ENCODE measurements at regions not wholly inside any gene's neighbourhood (a gene's known extent, or its start where the extent isn't known, plus 50 kb on each side); places are given as distances from the start of the nearest gene placed in this dataset.

DNA sequence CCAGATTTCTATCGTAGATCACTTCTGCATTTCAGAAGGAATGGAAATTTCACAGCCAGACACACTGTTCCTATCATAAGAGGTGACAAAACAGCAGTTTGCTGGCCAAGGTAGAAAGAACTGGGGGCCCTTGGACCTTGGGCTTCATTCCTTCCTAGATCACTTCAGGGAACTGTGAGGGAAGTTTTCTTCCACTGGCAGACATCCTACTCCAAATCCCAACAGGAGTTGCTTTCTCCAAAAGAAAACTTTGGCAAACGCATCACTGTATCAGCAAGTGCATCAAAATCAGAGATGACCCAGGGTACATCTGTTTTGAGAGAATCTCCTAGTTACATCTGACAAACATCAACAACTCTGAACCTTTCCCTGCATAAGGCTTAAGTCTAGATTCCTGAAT is 348.4 kb upstream of the KLHL29 start:
- Histone ChIP-seq H3K9me3 (ENCODE audit: control insufficient read depth in 1 of 2, insufficient read depth in 1 of 2, low read depth in 1 of 2, low read length in 2 of 2) (no peaks in the 10 kb centered on the region), H2AFZ (ENCODE audit: low read depth, low read length, poor library complexity, severe bottlenecking) (no peak overlapping the region), H3K27me3 (ENCODE audit: insufficient read depth, low read length) (peaks cover 3% of the 10 kb centered on the region; the same call in 1 of the 2 replicates), H3K4me2 (ENCODE audit: low read length) (no peak overlapping the region), H4K20me1 (ENCODE audit: insufficient read depth) (no peaks in the 10 kb centered on the region), H3K79me2 (ENCODE audit: insufficient read depth, low read length) (no peaks in the 10 kb centered on the region), H3K27ac (ENCODE audit: low read depth, low read length) (no peak overlapping the region), H3K4me3 (replicated peaks in 1 of 2; ENCODE audit: low read depth in 1 of 2, low read length in 2 of 2) (no peak overlapping the region), H3K4me1 (ENCODE audit: control insufficient read depth in 1 of 2, insufficient read depth in 2 of 2, low read length in 2 of 2) (no peaks in the 10 kb centered on the region), H3K9ac (ENCODE audit: low read length) (no peak overlapping the region), H3K9me2 (ENCODE audit: insufficient read depth) (no peaks in the 10 kb centered on the region), H3K36me3 (ENCODE audit: control insufficient read depth in 1 of 2, insufficient read depth in 2 of 2, low read length in 2 of 2) (no peaks in the 10 kb centered on the region)
- no peak for DNase-seq (ENCODE audit: low read depth, low spot score)
- POLR2A ChIA-PET: no interaction called here
- intact Hi-C loops (cut with micrococcal nuclease): no loop called here
- RAD21 ChIA-PET (ENCODE audit: low non-redundant PET in 1 of 2, low total read pairs in 2 of 2, uncharacterized antibody in 2 of 2, unreplicated experiment in 2 of 2): no interaction called here
- TF ChIP-seq, protein P1, sequence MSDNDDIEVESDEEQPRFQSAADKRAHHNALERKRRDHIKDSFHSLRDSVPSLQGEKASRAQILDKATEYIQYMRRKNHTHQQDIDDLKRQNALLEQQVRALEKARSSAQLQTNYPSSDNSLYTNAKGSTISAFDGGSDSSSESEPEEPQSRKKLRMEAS (IDR thresholded peaks at IDR 0.05): no peak
- CTCF ChIA-PET: no interaction called here
- no peak for ATAC-seq
- no TSS peak for BruUV-seq (replicated peaks)

DNA sequence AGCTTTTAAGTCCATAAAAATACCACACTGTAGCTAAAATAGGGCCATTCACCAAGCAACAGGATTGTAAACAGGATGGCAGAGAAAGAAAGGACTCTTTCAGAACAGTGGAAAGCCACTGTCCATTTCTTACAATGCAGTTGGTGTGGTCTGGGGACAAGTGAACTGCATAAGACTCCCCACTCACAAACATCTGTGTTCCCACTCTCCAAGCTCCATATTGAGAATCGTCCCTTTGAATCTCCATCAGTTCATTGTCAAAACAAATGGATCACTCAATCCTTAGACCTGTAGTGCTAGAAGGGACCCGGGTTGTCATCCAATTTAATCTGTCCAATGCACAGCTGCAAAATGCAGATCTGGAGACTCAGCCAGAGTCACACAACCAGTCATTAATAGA is 347.4 kb upstream of the KLHL29 start:
- CTCF ChIA-PET: no interaction called here
- TF ChIP-seq TCF7L2 (IDR thresholded peaks at IDR 0.05; ENCODE audit: borderline replicate concordance, extremely low read depth, insufficient read depth, insufficient read length) (no peak), YY1 (IDR thresholded peaks at IDR 0.05; ENCODE audit: extremely low read depth, insufficient replicate concordance, low read depth, low read length) (no peak), SIN3A (IDR thresholded peaks at IDR 0.05; ENCODE audit: low read depth) (no peak), ZNF274 (IDR thresholded peaks at IDR 0.05; ENCODE audit: low read depth, low read length) (no peak)
- TF ChIP-seq, protein P2, sequence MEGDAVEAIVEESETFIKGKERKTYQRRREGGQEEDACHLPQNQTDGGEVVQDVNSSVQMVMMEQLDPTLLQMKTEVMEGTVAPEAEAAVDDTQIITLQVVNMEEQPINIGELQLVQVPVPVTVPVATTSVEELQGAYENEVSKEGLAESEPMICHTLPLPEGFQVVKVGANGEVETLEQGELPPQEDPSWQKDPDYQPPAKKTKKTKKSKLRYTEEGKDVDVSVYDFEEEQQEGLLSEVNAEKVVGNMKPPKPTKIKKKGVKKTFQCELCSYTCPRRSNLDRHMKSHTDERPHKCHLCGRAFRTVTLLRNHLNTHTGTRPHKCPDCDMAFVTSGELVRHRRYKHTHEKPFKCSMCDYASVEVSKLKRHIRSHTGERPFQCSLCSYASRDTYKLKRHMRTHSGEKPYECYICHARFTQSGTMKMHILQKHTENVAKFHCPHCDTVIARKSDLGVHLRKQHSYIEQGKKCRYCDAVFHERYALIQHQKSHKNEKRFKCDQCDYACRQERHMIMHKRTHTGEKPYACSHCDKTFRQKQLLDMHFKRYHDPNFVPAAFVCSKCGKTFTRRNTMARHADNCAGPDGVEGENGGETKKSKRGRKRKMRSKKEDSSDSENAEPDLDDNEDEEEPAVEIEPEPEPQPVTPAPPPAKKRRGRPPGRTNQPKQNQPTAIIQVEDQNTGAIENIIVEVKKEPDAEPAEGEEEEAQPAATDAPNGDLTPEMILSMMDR (IDR thresholded peaks at IDR 0.05 in 2 of 3, conservative IDR thresholded peaks at IDR 0.05 in 1 of 3; ENCODE audit: borderline replicate concordance in 1 of 3, insufficient read depth in 1 of 3, low read depth in 2 of 3, low read length in 2 of 3): no peak
- TF ChIP-seq, protein P1 (IDR thresholded peaks at IDR 0.05): no peak
- intact Hi-C loops (cut with micrococcal nuclease): no loop called here

More for the DNA sequence above, 347.4 kb upstream of the KLHL29 start:
- no peak overlapping the region for H3K27ac ChIP-seq (ENCODE audit: low read depth, low read length)
- H4K20me1 ChIP-seq (ENCODE audit: insufficient read depth): no peaks in the 10 kb centered on the region
- no peaks in the 10 kb centered on the region for H3K9me2 ChIP-seq (ENCODE audit: insufficient read depth)
- H3K36me3 ChIP-seq (ENCODE audit: control insufficient read depth in 1 of 2, insufficient read depth in 2 of 2, low read length in 2 of 2): no peaks in the 10 kb centered on the region
- no peak overlapping the region for H2AFZ ChIP-seq (ENCODE audit: low read depth, low read length, poor library complexity, severe bottlenecking)
- no peak overlapping the region for H3K9ac ChIP-seq (ENCODE audit: low read length)
- DNase-seq (ENCODE audit: low read depth, low spot score) (no peak), ATAC-seq (no peak)
- no peaks in the 10 kb centered on the region for H3K79me2 ChIP-seq (ENCODE audit: insufficient read depth, low read length)
- POLR2A ChIA-PET: no interaction called here
- RAD21 ChIA-PET (ENCODE audit: low non-redundant PET in 1 of 2, low total read pairs in 2 of 2, uncharacterized antibody in 2 of 2, unreplicated experiment in 2 of 2): no interaction called here
- no peaks in the 10 kb centered on the region for H3K9me3 ChIP-seq (ENCODE audit: control insufficient read depth in 1 of 2, insufficient read depth in 1 of 2, low read depth in 1 of 2, low read length in 2 of 2)
- H3K4me3 ChIP-seq (replicated peaks in 1 of 2; ENCODE audit: low read depth in 1 of 2, low read length in 2 of 2): no peak overlapping the region
- no TSS peak for BruUV-seq (replicated peaks)
- peaks cover 3% of the 10 kb centered on the region; the same call in 1 of the 2 replicates for H3K27me3 ChIP-seq (ENCODE audit: insufficient read depth, low read length)
- no peak overlapping the region for H3K4me2 ChIP-seq (ENCODE audit: low read length)
- no peaks in the 10 kb centered on the region for H3K4me1 ChIP-seq (ENCODE audit: control insufficient read depth in 1 of 2, insufficient read depth in 2 of 2, low read length in 2 of 2)
